ENCODE measurements at regions not wholly inside any gene's neighbourhood (a gene's known extent, or its start where the extent isn't known, plus 50 kb on each side); places are given as distances from the start of the nearest gene placed in this dataset.

- ATAC-seq (no peak), DNase-seq (no peak)
- H3K9me3 ChIP-seq (ENCODE audit: control insufficient read depth in 2 of 3, low read length in 3 of 3) = no peaks in the 10 kb centered on the region
- no peak overlapping the region for H3K4me3 ChIP-seq (ENCODE audit: low read length)
- intact Hi-C loops (cut with micrococcal nuclease) = no loop called here
- H3K4me3 Mint-ChIP-seq = no peak overlapping the region
- H3K27me3 ChIP-seq (ENCODE audit: control insufficient read depth in 2 of 2, insufficient read depth in 2 of 2, low read length in 2 of 2) = no peaks in the 10 kb centered on the region
- peaks cover 0 to 11% (median 2%) of the 10 kb centered on the region in 11 donors for H3K9me3 Mint-ChIP-seq
- no peaks in the 10 kb centered on the region for H3K4me1 Mint-ChIP-seq
- POLR2A ChIA-PET = no interaction called here
- no peaks in the 10 kb centered on the region for H3K4me1 ChIP-seq (ENCODE audit: control insufficient read depth in 2 of 2, insufficient read depth in 2 of 2, low read length in 2 of 2)
- CTCF ChIA-PET = no interaction called here
- no peaks in the 10 kb centered on the region for H3K36me3 Mint-ChIP-seq
- H3K27me3 Mint-ChIP-seq = no peaks in the 10 kb centered on the region
- no peaks in the 10 kb centered on the region for H3K36me3 ChIP-seq (ENCODE audit: control insufficient read depth in 2 of 3, insufficient read depth in 3 of 3, low read length in 3 of 3)
- H3K27ac ChIP-seq (ENCODE audit: low read depth, low read length) = no peak overlapping the region
- no peak overlapping the region for H3K27ac Mint-ChIP-seq
Observed at GRCh38 chr1:239049571-239049970, 336.8 kb upstream of the CHRM3 start.

DNA sequence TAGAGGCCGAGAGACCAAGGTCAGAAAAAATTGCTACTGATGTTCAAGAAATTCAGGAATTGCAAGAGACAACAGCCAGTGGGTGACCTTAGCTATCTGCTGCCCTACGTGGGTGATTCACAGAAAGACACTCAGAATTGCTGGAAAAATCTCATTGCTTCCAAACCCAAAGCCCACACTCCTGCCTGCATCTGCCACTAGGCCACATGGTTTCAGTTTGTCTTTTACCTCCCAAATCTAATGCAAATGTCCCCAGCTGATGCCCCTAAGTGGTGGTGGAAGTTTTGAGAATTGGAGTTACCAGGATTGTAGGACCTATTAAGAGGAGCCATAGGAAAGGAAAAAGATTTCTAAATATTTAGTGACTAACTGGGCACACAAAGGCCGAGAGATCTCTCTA, 341.5 kb upstream of the CHRM3 start:
- ChIA-PET CTCF (no interaction called here), POLR2A (no interaction called here)
- no peaks in the 10 kb centered on the region for H3K36me3 Mint-ChIP-seq
- intact Hi-C loops (cut with micrococcal nuclease) = no loop called here
- Histone ChIP-seq H3K36me3 (ENCODE audit: control insufficient read depth in 2 of 3, insufficient read depth in 3 of 3, low read length in 3 of 3) (no peaks in the 10 kb centered on the region), H3K4me1 (ENCODE audit: control insufficient read depth in 2 of 2, insufficient read depth in 2 of 2, low read length in 2 of 2) (no peaks in the 10 kb centered on the region), H3K9me3 (ENCODE audit: control insufficient read depth in 2 of 3, low read length in 3 of 3) (no peaks in the 10 kb centered on the region), H3K27ac (ENCODE audit: low read depth, low read length) (no peak overlapping the region), H3K4me3 (ENCODE audit: low read length) (no peak overlapping the region), H3K27me3 (ENCODE audit: control insufficient read depth in 2 of 2, insufficient read depth in 2 of 2, low read length in 2 of 2) (no peaks in the 10 kb centered on the region)
- no peak for ATAC-seq
- H3K4me3 Mint-ChIP-seq = no peak overlapping the region
- peaks cover 0 to 6% (median 0%) of the 10 kb centered on the region in 11 donors for H3K9me3 Mint-ChIP-seq
- H3K27me3 Mint-ChIP-seq = no peaks in the 10 kb centered on the region
- H3K4me1 Mint-ChIP-seq = no peaks in the 10 kb centered on the region
- DNase-seq = no peak
- H3K27ac Mint-ChIP-seq = no peak overlapping the region

GRCh38 chr1:239040523-239040922, 345.8 kb upstream of the CHRM3 start:
- Mint-ChIP-seq H3K4me3 (no peak overlapping the region), H3K4me1 (no peaks in the 10 kb centered on the region), H3K27ac (no peak overlapping the region), H3K27me3 (no peaks in the 10 kb centered on the region), H3K36me3 (no peaks in the 10 kb centered on the region), H3K9me3 (peaks cover 0 to 9% (median 0%) of the 10 kb centered on the region in 11 donors)
- Histone ChIP-seq H3K9me3 (ENCODE audit: control insufficient read depth in 2 of 3, low read length in 3 of 3) (no peaks in the 10 kb centered on the region), H3K27ac (ENCODE audit: low read depth, low read length) (no peak overlapping the region), H3K4me3 (ENCODE audit: low read length) (no peak overlapping the region), H3K27me3 (ENCODE audit: control insufficient read depth in 2 of 2, insufficient read depth in 2 of 2, low read length in 2 of 2) (no peaks in the 10 kb centered on the region), H3K4me1 (ENCODE audit: control insufficient read depth in 2 of 2, insufficient read depth in 2 of 2, low read length in 2 of 2) (no peaks in the 10 kb centered on the region), H3K36me3 (ENCODE audit: control insufficient read depth in 2 of 3, insufficient read depth in 3 of 3, low read length in 3 of 3) (no peaks in the 10 kb centered on the region)
- DNase-seq (no peak), ATAC-seq (no peak)
- intact Hi-C loops (cut with micrococcal nuclease) = no loop called here
- ChIA-PET CTCF (no interaction called here), POLR2A (no interaction called here)

DNA sequence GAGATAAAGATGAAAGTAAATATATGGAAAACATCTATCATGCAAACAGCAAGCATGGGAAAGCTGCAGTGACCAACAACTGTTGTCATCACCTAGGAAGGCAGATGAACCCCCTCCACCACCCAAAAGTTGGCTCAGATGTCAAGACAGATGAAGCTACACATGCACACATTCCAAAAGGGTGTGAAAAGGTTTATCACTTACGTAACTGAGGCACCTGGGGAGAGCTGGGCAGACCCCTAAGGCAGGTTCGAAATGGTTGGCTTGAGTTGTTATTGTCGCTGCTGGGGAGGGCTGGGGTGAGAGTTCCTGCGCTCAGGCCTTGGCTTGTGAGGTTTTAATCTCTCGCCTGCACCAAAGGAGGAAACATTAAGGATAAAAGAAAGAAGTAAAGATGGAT, 355.1 kb upstream of the CHRM3 start:
- CTCF ChIA-PET = no interaction called here

GRCh38 chr1:239025997-239026694, 360.2 kb upstream of the CHRM3 start:
- no peaks in the 10 kb centered on the region for H3K27me3 Mint-ChIP-seq
- POLR2A ChIA-PET = no interaction called here

More for the DNA sequence above, 355.1 kb upstream of the CHRM3 start:
- Histone ChIP-seq H3K4me3 (ENCODE audit: low read length) (no peak overlapping the region), H3K36me3 (ENCODE audit: control insufficient read depth in 2 of 3, insufficient read depth in 3 of 3, low read length in 3 of 3) (no peaks in the 10 kb centered on the region), H3K4me1 (ENCODE audit: control insufficient read depth in 2 of 2, insufficient read depth in 2 of 2, low read length in 2 of 2) (no peaks in the 10 kb centered on the region), H3K27me3 (ENCODE audit: control insufficient read depth in 2 of 2, insufficient read depth in 2 of 2, low read length in 2 of 2) (no peaks in the 10 kb centered on the region), H3K9me3 (ENCODE audit: control insufficient read depth in 2 of 3, low read length in 3 of 3) (no peaks in the 10 kb centered on the region), H3K27ac (ENCODE audit: low read depth, low read length) (no peak overlapping the region)
- DNase-seq (no peak), ATAC-seq (no peak)
- no peak overlapping the region for H3K27ac Mint-ChIP-seq
- no peaks in the 10 kb centered on the region for H3K36me3 Mint-ChIP-seq
- POLR2A ChIA-PET = no interaction called here
- no peaks in the 10 kb centered on the region for H3K4me1 Mint-ChIP-seq
- H3K9me3 Mint-ChIP-seq = peaks cover 0 to 8% (median 0%) of the 10 kb centered on the region in 11 donors
- intact Hi-C loops (cut with micrococcal nuclease) = no loop called here
- no peak overlapping the region for H3K4me3 Mint-ChIP-seq
- no peaks in the 10 kb centered on the region for H3K27me3 Mint-ChIP-seq

DNA sequence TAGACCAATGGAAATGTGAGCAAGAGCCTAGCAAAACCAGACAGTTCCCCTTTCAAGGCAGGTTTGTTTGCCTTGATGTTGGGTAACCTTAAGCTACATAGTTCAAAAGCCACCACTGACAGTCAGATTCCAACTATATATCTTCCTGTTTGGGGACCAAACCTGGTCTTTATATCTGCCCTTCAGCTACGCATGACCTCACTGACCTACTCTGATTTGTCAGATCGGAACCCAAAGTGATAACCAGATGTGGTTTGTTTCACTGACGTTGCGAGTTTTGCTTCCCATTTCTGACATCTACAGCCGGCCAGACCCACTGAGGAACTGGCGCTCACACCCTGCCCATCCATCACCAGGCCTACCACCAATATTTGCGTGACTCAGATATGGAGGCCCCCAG, 361.1 kb upstream of the CHRM3 start:
- Histone ChIP-seq H3K4me3 (ENCODE audit: low read length) (no peak overlapping the region), H3K4me1 (ENCODE audit: control insufficient read depth in 2 of 2, insufficient read depth in 2 of 2, low read length in 2 of 2) (no peaks in the 10 kb centered on the region), H3K27ac (ENCODE audit: low read depth, low read length) (no peak overlapping the region), H3K36me3 (ENCODE audit: control insufficient read depth in 2 of 3, insufficient read depth in 3 of 3, low read length in 3 of 3) (no peaks in the 10 kb centered on the region), H3K27me3 (ENCODE audit: control insufficient read depth in 2 of 2, insufficient read depth in 2 of 2, low read length in 2 of 2) (no peaks in the 10 kb centered on the region), H3K9me3 (ENCODE audit: control insufficient read depth in 2 of 3, low read length in 3 of 3) (no peaks in the 10 kb centered on the region)
- no peaks in the 10 kb centered on the region for H3K27me3 Mint-ChIP-seq
- ATAC-seq (peak; percentile 44), DNase-seq (no peak)
- no peak overlapping the region for H3K27ac Mint-ChIP-seq
- POLR2A ChIA-PET = no interaction called here
- intact Hi-C loops (cut with micrococcal nuclease) = no loop called here
- no peaks in the 10 kb centered on the region for H3K4me1 Mint-ChIP-seq
- H3K36me3 Mint-ChIP-seq = no peaks in the 10 kb centered on the region
- CTCF ChIA-PET = interaction anchor here (0.6 kb wide), 1 partner anchor 57 kb away, joined by 3 read pairs; no protein-coding TSS in a partner anchor
- H3K4me3 Mint-ChIP-seq = no peak overlapping the region
- H3K9me3 Mint-ChIP-seq = peaks cover 0 to 14% (median 0%) of the 10 kb centered on the region in 11 donors

More at GRCh38 chr1:239025997-239026694, 360.2 kb upstream of the CHRM3 start:
- Histone ChIP-seq H3K27ac (ENCODE audit: low read depth, low read length) (no peak overlapping the region), H3K4me3 (ENCODE audit: low read length) (no peak overlapping the region), H3K9me3 (ENCODE audit: control insufficient read depth in 2 of 3, low read length in 3 of 3) (no peaks in the 10 kb centered on the region), H3K4me1 (ENCODE audit: control insufficient read depth in 2 of 2, insufficient read depth in 2 of 2, low read length in 2 of 2) (no peaks in the 10 kb centered on the region), H3K36me3 (ENCODE audit: control insufficient read depth in 2 of 3, insufficient read depth in 3 of 3, low read length in 3 of 3) (no peaks in the 10 kb centered on the region), H3K27me3 (ENCODE audit: control insufficient read depth in 2 of 2, insufficient read depth in 2 of 2, low read length in 2 of 2) (no peaks in the 10 kb centered on the region)
- DNase-seq (no peak), ATAC-seq (no peak)
- H3K4me1 Mint-ChIP-seq = no peaks in the 10 kb centered on the region
- H3K27ac Mint-ChIP-seq = no peak overlapping the region
- H3K36me3 Mint-ChIP-seq = no peaks in the 10 kb centered on the region
- peaks cover 0 to 9% (median 0%) of the 10 kb centered on the region in 11 donors for H3K9me3 Mint-ChIP-seq
- CTCF ChIA-PET = no interaction called here
- intact Hi-C loops (cut with micrococcal nuclease) = no loop called here
- no peak overlapping the region for H3K4me3 Mint-ChIP-seq

GRCh38 chr1:239023732-239024360, 362.5 kb upstream of the CHRM3 start:
- no peaks in the 10 kb centered on the region for H3K36me3 ChIP-seq (ENCODE audit: control insufficient read depth in 2 of 3, insufficient read depth in 3 of 3, low read length in 3 of 3)
- no peaks in the 10 kb centered on the region for H3K9me3 ChIP-seq (ENCODE audit: control insufficient read depth in 2 of 3, low read length in 3 of 3)
- Mint-ChIP-seq H3K27me3 (no peaks in the 10 kb centered on the region), H3K27ac (no peak overlapping the region), H3K9me3 (peaks cover 0 to 14% (median 0%) of the 10 kb centered on the region in 11 donors), H3K36me3 (no peaks in the 10 kb centered on the region), H3K4me1 (no peaks in the 10 kb centered on the region), H3K4me3 (no peak overlapping the region)
- H3K27me3 ChIP-seq (ENCODE audit: control insufficient read depth in 2 of 2, insufficient read depth in 2 of 2, low read length in 2 of 2) = no peaks in the 10 kb centered on the region
- DNase-seq (no peak), ATAC-seq (no peak)
- ChIA-PET POLR2A (no interaction called here), CTCF (no interaction called here)
- H3K4me3 ChIP-seq (ENCODE audit: low read length) = no peak overlapping the region
- intact Hi-C loops (cut with micrococcal nuclease) = no loop called here
- H3K27ac ChIP-seq (ENCODE audit: low read depth, low read length) = no peak overlapping the region
- no peaks in the 10 kb centered on the region for H3K4me1 ChIP-seq (ENCODE audit: control insufficient read depth in 2 of 2, insufficient read depth in 2 of 2, low read length in 2 of 2)
